GM10248 (cell line): ENCODE measurements at regions not wholly inside any gene's neighbourhood (a gene's known extent, or its start where the extent isn't known, plus 50 kb on each side); places are given as distances from the start of the nearest gene placed in this dataset.
"Not testable (repeated sequence)": the region's sequence is repeated elsewhere in the genome, so short reads cannot be mapped to it uniquely, and the experiment has no call there.

Experiments
- CTCF ChIA-PET: fragments of 300-600 bp; sonication (Branson Sonifier 250); formaldehyde crosslinking; extraction: SDS; loops from one replicate; lab custom pipeline; 2021; ENCODE audit warnings: antibody characterized with exemption; lab: Yijun Ruan, JAX
- POLR2A ChIA-PET: fragments of 350-650 bp; sonication (Branson Sonifier 250); formaldehyde crosslinking; extraction: SDS; loops from one replicate; lab custom pipeline; 2020; ENCODE audit warnings: antibody characterized with exemption; lab: Yijun Ruan, JAX
- DNase-seq: peaks from one replicate; pipeline ENCODE4 v3.0.0; 2012; ENCODE audit errors: extremely low spot score
- CTCF ChIP-seq: IDR thresholded peaks from 2 replicates; pipeline ENCODE4 v1.5.1; 2012; ENCODE audit warnings: mild to moderate bottlenecking, low read depth; ENCODE audit errors: extremely low read depth, missing control alignments, control extremely low read depth

- ChIA-PET POLR2A (no interaction called here), CTCF (interaction anchor here (1.0 kb wide), 2 partner anchors 25 to 35 kb away, joined by 3 to 4 read pairs; no protein-coding TSS in a partner anchor)
- no peak for DNase-seq
- TF ChIP-seq CTCF: no peak
Measured at GRCh38 chr6:56816370-56816769, 138.5 kb upstream of the BEND6 start.

- ChIA-PET POLR2A (no interaction called here), CTCF (interaction anchor here (0.8 to 1.4 kb wide), 4 partner anchors 9 to 56 kb away, joined by 3 to 5 read pairs (median 3); no protein-coding TSS in a partner anchor)
- no peak for TF ChIP-seq CTCF
Measured at GRCh38 chr6:56815436-56815835, 139.5 kb upstream of the BEND6 start.

GRCh38 chr6:56814802-56815201 lies 140.1 kb upstream of the BEND6 start:
- ChIA-PET POLR2A (no interaction called here), CTCF (interaction anchor here (0.8 to 1.4 kb wide), 4 partner anchors 8 to 55 kb away, joined by 3 to 5 read pairs (median 3); no protein-coding TSS in a partner anchor)
- DNase-seq: no peak
- no peak for TF ChIP-seq CTCF

More at GRCh38 chr6:56815436-56815835, 139.5 kb upstream of the BEND6 start:
- no peak for DNase-seq

GRCh38 chr6:56814308-56814707 lies 140.6 kb upstream of the BEND6 start:
- no peak for DNase-seq
- TF ChIP-seq CTCF: no peak
- ChIA-PET CTCF (interaction anchor here (1.4 kb wide), 2 partner anchors 21 to 55 kb away, joined by 3 to 5 read pairs; no protein-coding TSS in a partner anchor), POLR2A (no interaction called here)

GRCh38 chr6:56812851-56813250 lies 142.1 kb upstream of the BEND6 start:
- DNase-seq, POLR2A ChIA-PET, CTCF ChIA-PET: not testable (repeated sequence)

GRCh38 chr6:56808871-56809359 lies 146.0 kb upstream of the BEND6 start:
- no peak for TF ChIP-seq CTCF
- no peak for DNase-seq
- CTCF ChIA-PET: interaction anchor here (1.0 to 2.4 kb wide), 2 partner anchors 11 to 32 kb away, joined by 3 to 8 read pairs; no protein-coding TSS in a partner anchor
- POLR2A ChIA-PET: no interaction called here

GRCh38 chr6:56807989-56808337 lies 146.9 kb upstream of the BEND6 start:
- no peak for DNase-seq
- POLR2A ChIA-PET: no interaction called here
- TF ChIP-seq CTCF: no peak
- CTCF ChIA-PET: interaction anchor here (0.8 to 2.4 kb wide), 6 partner anchors 10 to 49 kb away, joined by 3 to 12 read pairs (median 4); no protein-coding TSS in a partner anchor
